Forelimb muscle (tissue), 1 donor: ENCODE measurements at regions not wholly inside any gene's neighbourhood (a gene's known extent, or its start where the extent isn't known, plus 50 kb on each side); places are given as distances from the start of the nearest gene placed in this dataset.
"Not testable (repeated sequence)": the region's sequence is repeated elsewhere in the genome, so short reads cannot be mapped to it uniquely, and the experiment has no call there.

ENCODE experiments used
- DNase-seq: peaks from one replicate; pipeline ENCODE4 v3.0.0-alpha.2; 2013; ENCODE audit warnings: low read depth

DNA sequence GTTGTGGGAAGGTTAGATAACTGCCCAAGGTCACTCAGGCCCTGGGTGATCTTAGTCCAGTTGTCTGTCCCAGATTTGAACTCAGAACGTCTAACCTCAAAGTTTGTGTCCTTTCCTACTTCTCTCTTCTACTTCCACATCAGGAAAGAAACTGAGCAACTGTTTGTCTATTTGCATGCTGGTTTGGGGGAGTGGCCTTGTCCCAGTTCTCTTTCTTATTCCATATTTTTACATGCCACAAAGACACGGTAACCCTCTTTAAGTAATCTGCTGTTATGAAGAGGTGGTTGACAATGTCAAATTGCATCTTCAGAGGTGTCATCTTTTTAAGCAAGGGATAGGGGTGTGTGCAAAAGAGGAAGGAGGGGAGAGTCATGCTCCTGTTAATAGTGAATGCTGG lies 432.5 kb downstream of the HS3ST3B1 start:
- no peak for DNase-seq

DNA sequence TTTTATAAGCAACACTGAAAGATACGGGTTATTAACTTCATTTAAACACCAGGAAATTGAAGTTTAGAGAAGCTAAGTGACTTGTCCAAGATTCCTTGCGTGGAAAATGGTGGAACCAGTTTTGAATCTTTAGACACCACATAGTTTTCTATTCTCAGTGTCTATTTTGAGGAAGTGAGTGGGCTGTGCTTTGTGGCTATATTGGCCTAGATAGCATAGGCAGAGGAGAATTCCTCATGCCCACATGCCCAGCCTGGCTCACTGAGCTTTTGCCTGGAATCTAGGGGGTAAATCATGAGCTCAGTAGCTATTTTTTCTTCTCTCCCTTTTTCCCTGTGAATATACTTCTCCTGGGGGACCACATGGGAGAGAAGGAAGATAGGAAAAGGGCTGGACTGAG lies 431.3 kb downstream of the HS3ST3B1 start:
- DNase-seq, result no peak

DNA sequence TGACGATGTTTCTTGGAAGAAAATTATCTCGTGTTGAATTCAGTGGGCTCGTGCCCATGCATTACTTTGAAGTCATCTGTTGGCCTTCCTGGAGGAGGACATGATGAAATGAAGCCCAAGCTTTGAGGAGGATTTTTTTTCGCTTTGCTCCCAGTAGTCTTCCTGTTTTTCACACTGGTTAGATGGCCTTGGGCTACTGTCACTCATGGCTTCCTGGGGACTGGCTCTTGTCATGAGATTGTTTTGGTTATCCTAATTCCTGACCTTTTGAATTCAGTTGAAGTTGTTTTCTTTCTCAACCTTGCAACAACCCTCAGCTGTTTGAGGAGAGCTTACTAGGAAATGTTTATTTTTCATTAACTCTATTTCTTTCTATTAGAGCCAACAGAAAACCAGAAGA lies 430.7 kb downstream of the HS3ST3B1 start:
- DNase-seq, result no peak

DNA sequence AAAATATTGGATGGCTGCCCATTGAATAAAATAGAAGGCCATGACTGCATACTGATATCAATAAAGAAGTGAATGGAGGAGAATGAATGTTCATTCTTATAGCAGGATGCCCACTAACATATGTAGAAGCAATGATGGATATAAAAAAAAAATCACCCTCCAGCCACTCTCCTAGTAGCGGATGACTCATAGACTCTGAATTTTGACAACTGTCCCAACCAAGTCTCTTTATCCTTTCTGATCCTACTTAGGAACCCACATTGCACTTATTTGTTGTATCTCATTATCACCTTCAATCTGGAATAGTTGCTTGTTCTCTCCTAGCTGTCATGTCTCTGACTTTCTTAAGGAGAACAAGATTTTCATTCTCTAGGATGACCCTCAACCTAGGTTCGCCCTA lies 429.9 kb downstream of the HS3ST3B1 start:
- DNase-seq, result no peak

DNA sequence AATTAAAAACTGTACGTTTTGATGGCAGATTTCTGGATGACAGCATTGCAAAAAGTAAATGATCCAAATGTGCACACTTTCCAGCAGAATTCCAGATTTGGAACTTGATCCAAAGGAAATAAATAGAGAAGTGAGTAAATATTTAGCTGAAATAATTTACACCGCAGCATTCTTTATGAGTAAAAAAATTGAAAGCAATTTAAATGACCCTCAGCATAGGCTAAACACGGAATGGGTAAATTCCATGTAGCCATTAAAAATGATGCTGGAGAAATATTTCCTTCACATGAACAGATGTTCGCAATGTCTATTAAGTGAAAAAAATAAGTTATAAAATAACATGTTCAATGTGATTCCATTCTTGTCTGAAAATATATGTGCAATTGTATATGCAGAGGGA lies 424.8 kb downstream of the HS3ST3B1 start:
- DNase-seq, result no peak

DNA sequence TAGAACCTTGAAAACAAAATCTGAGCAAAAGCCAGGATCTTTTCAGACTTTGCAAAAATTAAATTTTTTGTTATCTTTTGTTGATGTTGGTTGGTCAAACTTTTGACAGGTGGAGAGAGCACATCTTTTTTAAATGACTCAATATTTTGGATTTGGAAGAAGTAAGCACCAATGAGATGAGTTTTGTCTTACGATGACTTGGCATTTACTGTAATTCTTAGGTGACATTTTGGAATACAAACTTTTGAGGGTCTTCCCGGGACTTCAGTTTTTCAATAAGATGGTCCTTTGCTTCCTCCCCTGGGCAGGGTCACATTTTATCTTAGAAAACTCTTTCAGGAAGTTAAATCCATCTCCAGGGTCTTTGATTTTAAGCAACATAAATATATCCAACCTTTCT lies 423.9 kb downstream of the HS3ST3B1 start:
- DNase-seq, result no peak

DNA sequence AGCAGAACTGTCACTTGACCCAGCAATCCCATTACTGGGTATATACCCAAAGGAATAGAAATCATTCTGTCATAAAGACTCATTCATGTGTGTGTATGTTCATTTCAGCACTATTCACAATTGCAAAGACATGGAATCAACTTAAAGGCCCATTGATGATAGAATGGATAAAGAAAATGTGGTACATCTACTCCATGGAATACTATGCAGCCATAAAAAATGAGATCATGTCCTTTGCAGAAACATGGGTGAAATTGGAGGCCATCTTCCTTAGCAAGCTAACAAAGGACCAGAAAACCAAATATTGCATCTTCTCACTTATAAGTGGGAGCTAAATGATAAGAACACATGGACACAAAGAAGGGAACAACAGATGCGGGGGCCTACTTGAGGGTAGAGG lies 422.5 kb downstream of the HS3ST3B1 start:
- not testable (repeated sequence) for DNase-seq

DNA sequence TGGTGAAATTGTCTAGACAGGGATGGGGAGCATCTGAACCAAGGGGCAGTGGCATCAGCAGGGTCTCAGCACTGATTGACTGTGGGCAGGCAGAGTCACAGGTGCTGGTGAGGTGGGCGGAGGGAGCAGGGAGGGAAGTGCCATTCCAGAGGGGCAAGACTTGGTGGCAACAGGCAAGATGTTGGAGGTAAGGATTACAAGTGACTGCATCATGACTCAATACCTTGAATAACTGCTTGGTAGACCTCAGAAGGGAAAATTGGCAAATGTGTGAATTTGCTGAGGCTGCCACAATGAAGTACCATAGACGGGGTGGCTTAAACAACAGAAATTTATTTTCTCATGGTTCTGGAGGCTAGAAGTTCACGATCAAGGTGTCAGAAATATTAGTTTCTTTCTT lies 419.1 kb downstream of the HS3ST3B1 start:
- no peak for DNase-seq

DNA sequence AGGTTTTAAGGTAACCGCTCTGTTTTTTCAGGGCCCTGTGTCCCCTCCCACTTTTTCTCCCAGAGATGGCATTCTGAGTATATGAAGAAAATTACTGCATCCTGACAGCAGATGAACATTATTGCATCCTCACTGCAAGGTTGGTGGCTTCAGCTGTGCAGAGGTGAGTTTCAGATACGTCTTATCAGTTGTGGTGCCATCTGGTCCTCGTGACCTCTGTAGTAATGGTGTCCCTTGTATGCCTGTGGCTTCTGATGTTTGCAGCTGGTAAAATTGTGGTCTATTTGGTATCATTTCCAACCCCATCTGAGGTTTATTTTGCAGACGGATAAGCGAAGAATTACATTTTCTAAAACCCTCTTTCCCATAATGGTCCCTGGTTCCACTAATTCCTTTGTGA lies 417.0 kb downstream of the HS3ST3B1 start:
- DNase-seq, result no peak

DNA sequence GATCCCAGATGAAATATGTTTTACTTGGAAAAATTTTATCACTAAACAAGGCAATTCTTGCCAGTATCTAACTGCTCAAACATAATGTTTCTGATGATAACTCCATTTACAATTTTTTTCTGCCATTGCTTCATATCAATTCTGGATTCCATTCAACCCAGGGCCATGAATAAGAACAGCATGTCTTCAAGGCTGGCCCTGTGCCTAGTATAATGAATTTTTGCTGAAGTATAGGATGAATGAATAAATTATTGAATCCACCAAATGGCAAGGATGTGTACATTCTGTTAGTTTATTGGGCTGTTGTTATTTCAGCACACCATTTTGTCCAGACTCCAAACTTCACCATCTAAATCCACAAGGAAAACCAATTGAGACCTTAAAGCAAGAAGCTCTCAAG lies 414.7 kb downstream of the HS3ST3B1 start:
- DNase-seq, result no peak

DNA sequence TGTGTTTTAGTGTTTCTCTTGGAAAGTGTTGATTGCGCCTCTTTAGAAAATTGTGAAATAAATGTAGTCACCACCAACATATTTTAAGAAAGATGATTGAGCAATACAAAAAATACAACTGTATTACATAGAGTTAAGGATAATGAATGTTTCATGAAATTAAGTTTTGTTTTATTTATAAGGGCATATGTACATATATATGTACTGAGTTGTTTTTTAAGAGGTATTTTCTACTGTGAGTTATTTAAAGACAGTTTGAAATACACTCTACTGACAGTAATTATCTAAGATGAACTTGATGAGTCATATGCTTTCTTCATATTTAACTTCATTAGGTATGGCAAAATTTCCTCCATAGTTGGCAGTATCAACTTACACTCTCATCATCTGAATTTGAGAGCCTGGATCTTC lies 411.7 kb downstream of the HS3ST3B1 start:
- no peak for DNase-seq

DNA sequence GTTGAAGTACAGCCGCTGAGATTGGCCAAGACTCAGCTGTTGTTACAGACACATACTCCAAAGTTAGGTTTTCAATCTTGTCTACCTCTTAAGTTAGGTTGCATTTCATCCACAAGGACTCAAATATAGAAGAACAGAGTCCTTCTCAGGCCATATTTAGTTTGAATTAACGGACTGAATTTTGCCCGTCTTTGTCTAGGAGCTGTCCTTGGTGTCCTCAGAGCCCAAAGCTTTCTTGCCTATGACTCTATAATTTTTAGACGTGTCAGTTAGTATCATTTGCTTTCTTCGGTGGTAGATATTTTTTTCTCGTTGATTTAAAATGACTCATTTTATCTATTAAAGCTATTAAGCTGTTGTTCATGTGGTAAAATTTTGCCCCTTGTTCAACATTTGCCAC lies 403.2 kb downstream of the HS3ST3B1 start:
- DNase-seq, result no peak

DNA sequence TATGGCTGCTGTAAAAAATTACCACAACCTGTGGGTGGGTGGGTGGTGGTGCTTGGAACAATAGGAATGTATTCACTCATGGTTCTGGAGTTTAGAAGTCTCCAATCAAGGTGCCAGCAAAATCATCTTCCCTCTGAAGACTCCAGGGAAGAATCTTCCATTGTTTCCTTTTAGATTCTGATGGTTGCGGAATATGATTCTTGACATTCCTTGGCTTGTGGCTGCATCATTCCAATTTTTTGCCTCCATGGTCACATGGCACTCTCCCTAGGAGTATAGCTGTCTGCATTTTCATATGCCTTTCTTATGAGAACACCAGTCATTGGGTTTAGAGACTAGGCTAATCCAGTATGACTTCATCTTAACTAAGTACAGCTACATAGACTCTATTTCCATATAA lies 401.0 kb downstream of the HS3ST3B1 start:
- no peak for DNase-seq

DNA sequence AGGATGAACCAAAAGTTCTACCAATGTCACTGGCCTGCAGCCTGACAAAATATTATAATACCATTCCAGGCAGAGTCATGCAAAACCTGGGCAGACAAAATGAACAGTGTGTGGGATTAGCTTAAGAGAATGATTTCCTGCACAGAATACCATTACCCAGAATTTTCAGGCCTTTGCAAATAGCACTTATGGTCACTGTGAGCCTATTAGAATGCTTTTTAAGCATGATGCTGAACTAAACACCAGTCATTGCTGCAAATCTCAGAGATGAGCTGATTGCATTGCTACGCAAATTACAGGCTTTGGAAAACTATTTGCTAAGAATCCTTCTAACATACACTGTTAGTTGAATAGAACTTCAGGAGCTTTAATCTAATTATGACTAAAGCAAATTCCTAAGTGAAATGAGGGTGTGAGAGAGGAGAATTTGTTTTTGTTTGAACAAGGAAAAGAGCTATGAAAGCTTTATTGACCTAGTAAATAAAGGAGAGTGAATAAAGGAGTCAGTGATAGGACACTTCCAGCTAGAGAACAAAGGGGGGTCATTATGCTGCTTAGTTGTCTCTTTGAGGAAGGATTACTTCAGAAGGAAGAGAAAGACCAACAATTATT lies 398.8 kb downstream of the HS3ST3B1 start:
- no peak for DNase-seq

DNA sequence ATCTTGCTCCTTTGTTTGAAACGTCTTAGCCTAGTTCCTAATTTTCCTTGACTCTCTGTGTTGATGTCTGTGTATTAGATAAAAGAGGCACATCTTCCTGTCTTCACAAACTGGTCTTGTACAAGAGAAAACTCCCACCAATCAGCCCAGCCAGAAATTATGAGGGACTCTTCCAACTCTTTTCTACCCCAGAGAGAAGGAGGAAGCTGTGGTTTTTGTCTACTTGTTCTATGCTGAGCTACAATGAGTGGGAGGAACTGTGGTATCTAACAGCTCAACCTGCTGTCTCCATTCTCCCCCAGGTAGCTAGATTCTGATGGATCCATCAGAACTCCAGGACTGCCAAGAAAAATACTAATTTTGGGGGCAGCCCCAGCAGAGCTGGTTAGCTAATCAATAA lies 392.5 kb downstream of the HS3ST3B1 start:
- no peak for DNase-seq

DNA sequence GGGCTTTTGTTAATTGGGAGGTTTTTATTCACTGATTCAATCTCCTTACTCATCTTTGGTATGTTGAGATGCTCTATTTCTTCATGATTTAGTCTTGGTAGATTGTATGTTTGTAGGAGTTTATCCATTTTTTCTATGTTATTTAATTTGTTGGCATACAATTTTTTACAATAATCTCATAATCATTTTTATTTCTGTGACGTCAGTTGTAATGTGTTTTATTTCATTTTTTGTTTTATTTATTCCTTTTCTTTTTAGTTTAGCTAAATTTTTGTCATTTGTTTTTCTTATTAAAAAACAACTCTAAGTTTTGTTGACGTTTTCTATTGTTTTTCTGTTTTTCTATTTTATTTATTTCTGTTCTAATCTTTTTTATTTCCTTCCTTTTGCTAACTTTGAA lies 389.8 kb downstream of the HS3ST3B1 start:
- no peak for DNase-seq

DNA sequence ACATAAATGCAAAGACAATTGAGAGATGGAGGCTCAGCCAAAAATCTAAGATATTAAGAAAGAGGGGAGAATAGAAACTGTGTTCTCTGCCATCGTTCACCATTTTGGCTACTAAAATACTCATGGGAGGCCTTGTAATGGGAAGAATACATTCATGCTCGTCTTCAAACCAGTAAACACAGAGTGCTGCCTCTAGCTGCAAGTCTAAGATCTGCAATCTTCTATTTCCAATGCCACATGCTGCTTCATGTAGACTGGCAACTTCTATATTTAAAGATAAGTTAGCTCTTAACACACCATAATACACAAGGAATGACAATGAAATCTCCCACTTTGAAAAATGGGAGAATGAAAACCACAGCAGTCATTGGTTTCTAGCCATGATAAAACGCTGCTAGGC lies 387.3 kb downstream of the HS3ST3B1 start:
- DNase-seq, result no peak

DNA sequence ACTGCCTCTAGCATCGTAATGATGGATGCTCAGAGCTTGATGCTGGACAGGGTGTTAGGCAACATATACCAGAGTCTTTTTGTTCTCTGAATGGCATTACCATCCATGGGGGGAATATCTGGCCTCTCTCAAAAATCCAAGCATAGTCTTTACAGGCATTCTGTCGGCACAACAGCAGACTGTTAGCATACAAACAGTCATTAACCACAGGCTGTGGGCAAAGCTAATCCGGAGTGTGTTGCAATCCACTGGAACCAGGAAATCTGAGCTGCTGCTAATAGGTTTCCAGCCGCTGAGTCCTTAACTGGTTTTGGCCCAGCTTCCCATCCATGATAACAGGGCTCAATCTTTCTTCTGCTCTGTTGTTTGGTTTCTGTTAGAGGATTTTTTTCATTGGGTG lies 371.9 kb downstream of the HS3ST3B1 start:
- DNase-seq, result no peak

DNA sequence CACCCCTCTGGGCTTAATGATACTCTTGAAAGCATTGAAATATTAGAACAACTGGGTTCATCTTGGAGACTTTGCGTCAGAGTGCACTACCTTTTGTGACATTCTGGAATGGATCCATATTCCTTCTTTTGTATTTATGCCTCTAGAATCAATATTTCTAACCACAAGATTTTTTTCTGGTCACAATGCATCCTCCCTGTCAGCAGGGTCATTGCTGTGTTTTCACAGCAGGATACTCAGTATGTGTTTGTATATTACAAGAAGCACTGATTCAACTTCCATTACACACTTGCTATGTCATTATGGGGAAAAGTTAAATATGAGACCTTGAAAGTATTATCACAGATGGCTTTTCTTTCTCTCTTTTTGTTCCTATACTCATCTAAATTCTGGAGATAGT lies 370.0 kb downstream of the HS3ST3B1 start:
- no peak for DNase-seq

DNA sequence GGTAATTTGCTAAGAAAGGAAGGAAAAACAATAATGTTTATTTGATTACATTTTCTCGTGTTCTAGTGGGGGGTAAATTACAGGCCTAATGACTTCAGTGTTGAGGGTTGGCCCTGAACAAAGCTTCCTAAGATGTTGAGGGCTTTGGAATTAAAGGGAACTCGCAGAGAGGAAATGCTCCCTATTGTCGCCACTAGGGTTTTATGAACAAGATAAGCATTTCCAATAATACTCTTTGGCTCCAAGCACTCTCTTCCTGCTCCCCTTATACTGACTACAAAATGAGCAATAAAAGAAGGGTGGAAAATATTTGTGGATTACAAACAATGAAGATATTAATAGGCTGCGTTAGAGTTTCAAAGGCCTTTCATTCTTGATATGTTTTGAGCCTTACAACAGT lies 363.6 kb downstream of the HS3ST3B1 start:
- no peak for DNase-seq

DNA sequence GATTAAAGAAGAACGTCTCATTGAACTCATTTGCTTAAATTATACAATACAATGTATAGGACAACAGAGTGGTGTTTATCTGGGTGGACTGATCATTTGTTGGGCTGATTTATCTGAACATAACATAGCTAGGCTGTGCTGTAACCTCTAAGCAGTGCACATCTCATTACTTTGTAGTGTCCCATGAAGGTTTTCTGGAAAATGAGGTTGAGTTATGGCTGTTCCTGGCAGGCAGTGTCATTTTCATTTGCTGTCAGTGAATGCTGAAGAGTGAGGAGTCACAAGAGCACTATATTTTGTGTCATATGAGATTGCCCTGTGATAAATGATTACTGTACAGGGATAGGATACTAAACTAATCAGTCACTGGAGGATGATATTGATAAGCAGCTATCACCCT lies 340.2 kb downstream of the HS3ST3B1 start:
- DNase-seq, result no peak

DNA sequence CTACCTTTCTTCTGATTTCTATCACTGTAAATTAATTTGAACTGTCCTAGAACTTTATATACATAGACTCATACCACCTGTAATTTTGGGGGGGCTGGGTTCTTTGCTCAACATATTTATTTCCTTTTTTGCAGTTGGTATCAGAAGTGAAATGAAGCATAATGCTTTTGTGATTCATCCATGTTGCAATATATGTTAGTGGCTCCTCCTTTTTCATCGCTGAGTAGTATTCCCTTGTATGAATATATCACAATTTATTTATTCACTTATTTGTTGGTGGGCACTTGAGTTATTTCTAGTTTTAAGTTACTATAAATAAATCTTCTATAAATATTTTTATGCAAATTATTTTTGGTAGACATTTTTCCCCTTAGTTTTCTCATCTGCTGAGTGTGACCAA lies 336.4 kb downstream of the HS3ST3B1 start:
- no peak for DNase-seq

DNA sequence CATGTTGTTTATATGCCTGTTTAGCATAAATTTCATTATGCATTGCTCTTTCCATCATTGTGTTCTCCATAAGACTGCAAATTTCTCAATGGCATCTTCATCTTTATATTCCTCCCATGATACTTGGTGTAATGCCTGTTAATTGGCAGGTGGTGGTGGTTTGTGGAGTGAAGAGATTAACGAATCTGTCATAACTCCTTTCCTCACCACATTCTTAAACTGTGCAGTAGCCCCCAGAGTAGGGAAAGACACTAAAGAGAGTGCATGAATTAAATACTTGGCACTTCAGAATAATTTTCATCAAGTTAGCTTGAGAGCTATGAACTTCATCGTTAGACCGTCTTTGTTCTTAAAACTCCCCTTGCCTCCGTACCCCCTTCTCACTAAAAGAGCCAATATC lies 329.7 kb downstream of the HS3ST3B1 start:
- DNase-seq, result no peak

DNA sequence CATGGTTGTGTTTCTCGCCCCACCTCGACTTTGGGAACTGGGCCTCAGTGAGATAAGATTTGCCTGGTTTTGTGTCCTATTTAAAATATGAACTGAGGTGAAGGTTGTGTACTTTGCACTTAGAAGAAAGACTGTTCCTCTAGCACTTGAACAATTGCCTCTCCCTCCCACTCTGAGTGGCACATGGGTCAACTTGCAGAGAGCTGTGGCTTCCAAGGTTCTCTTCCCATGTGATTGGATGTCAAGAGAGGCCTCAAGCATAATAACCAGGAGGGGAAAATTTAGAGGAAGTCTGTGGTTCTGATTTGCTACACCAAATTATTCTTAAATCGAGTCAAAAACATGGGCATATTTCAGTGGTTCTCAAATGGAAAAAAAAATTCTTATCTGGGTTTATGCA lies 329.2 kb downstream of the HS3ST3B1 start:
- no peak for DNase-seq
